ENCODE measurements at regions not wholly inside any gene's neighbourhood (a gene's known extent, or its start where the extent isn't known, plus 50 kb on each side); places are given as distances from the start of the nearest gene placed in this dataset.

DNA sequence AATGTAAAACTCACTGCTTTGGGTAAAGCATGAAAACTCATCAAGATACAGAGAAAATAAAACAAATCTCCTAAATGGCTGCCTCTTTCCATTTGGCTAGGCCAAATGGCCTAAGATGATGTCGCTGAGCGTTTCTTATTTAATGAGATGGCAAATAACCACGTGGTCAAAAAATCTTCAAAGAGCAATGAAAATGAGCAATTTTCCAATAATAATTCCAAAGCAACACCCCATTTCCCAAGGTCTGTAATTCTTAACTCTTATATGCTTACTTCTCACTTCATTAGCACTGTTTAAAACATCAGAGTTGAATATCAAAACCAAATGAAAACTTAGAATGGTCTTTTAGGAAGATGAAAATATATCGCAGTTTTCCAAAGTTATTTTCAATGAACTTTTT lies 222.3 kb upstream of the MID1 start:
- Histone ChIP-seq H3K36me3 (ENCODE audit: insufficient read depth, low read length) (no peaks in the 10 kb centered on the region), H4K20me1 (ENCODE audit: insufficient read depth, low read length) (no peaks in the 10 kb centered on the region), H3K79me2 (ENCODE audit: insufficient read depth, low read length) (no peaks in the 10 kb centered on the region), H3K9me3 (ENCODE audit: low read depth, low read length) (peaks cover 3% of the 10 kb centered on the region), H3K27me3 (ENCODE audit: insufficient read depth, low read length) (no peaks in the 10 kb centered on the region), H3K4me3 (ENCODE audit: insufficient read depth, low read length) (no peak overlapping the region), H3K4me1 (ENCODE audit: insufficient read depth, low read length) (peaks cover 4% of the 10 kb centered on the region), H2AFZ (ENCODE audit: low read length) (no peak overlapping the region), H3K4me2 (ENCODE audit: insufficient read depth, low read length) (no peak overlapping the region), H3K27ac (ENCODE audit: low read depth, low read length) (no peak overlapping the region)
- DNase-seq (ENCODE audit: insufficient read length, low spot score, missing footprints) = no peak
- TF ChIP-seq, protein P1, sequence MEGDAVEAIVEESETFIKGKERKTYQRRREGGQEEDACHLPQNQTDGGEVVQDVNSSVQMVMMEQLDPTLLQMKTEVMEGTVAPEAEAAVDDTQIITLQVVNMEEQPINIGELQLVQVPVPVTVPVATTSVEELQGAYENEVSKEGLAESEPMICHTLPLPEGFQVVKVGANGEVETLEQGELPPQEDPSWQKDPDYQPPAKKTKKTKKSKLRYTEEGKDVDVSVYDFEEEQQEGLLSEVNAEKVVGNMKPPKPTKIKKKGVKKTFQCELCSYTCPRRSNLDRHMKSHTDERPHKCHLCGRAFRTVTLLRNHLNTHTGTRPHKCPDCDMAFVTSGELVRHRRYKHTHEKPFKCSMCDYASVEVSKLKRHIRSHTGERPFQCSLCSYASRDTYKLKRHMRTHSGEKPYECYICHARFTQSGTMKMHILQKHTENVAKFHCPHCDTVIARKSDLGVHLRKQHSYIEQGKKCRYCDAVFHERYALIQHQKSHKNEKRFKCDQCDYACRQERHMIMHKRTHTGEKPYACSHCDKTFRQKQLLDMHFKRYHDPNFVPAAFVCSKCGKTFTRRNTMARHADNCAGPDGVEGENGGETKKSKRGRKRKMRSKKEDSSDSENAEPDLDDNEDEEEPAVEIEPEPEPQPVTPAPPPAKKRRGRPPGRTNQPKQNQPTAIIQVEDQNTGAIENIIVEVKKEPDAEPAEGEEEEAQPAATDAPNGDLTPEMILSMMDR (IDR thresholded peaks at IDR 0.05; ENCODE audit: extremely low read depth, low read depth, low read length) = no peak

DNA sequence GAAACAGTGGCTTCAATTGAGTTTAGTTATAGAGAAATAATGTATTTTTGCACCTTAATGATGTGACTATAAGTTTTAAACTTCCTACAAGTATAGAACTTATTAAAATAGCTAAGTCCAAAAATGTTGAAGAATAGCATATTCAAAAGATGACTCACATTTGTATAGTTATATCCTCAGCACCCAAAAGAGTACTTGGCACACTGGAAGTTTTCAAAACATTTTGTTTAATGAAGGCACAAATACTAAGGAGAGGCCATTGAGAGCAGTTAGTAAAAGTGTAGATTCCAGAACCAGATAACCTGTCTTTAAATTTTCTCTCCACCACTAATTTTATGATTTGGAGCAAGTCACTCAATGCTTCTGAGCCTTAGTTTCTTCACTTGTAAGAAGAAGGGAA lies 226.9 kb upstream of the MID1 start:
- Histone ChIP-seq H3K4me3 (ENCODE audit: insufficient read depth, low read length) (no peak overlapping the region), H2AFZ (ENCODE audit: low read length) (no peak overlapping the region), H3K79me2 (ENCODE audit: insufficient read depth, low read length) (no peaks in the 10 kb centered on the region), H3K27ac (ENCODE audit: low read depth, low read length) (no peak overlapping the region), H3K9me3 (ENCODE audit: low read depth, low read length) (no peaks in the 10 kb centered on the region), H3K4me1 (ENCODE audit: insufficient read depth, low read length) (peaks cover 4% of the 10 kb centered on the region), H4K20me1 (ENCODE audit: insufficient read depth, low read length) (no peaks in the 10 kb centered on the region), H3K4me2 (ENCODE audit: insufficient read depth, low read length) (no peak overlapping the region), H3K27me3 (ENCODE audit: insufficient read depth, low read length) (no peaks in the 10 kb centered on the region), H3K36me3 (ENCODE audit: insufficient read depth, low read length) (no peaks in the 10 kb centered on the region)
- DNase-seq (ENCODE audit: insufficient read length, low spot score, missing footprints) = no peak
- TF ChIP-seq, protein P1 (IDR thresholded peaks at IDR 0.05; ENCODE audit: extremely low read depth, low read depth, low read length) = no peak

DNA sequence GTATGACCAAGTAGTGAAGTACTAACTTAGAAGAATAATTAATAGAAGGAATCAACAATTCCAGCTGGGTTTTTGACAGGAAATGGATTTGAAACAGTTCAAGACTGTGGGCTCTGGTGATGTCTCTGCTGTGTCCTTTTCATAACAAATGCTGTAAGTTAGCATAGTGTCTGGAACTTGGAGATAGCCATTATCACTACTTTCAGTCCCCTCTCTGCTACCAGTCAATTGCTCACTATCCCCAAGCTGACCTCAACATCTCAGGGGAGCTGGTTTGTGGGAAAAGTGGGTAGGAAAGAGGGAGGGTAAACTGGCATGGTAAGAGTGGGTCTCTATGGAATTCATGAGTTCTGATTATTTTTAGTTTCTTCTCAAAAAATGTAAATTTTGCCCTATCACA lies 231.4 kb upstream of the MID1 start:
- Histone ChIP-seq H3K27ac (ENCODE audit: low read depth, low read length) (no peak overlapping the region), H3K4me2 (ENCODE audit: insufficient read depth, low read length) (no peak overlapping the region), H3K36me3 (ENCODE audit: insufficient read depth, low read length) (no peaks in the 10 kb centered on the region), H3K79me2 (ENCODE audit: insufficient read depth, low read length) (no peaks in the 10 kb centered on the region), H3K9me3 (ENCODE audit: low read depth, low read length) (no peaks in the 10 kb centered on the region), H2AFZ (ENCODE audit: low read length) (no peak overlapping the region), H4K20me1 (ENCODE audit: insufficient read depth, low read length) (no peaks in the 10 kb centered on the region), H3K27me3 (ENCODE audit: insufficient read depth, low read length) (no peaks in the 10 kb centered on the region), H3K4me3 (ENCODE audit: insufficient read depth, low read length) (no peak overlapping the region), H3K4me1 (ENCODE audit: insufficient read depth, low read length) (peaks cover 4% of the 10 kb centered on the region)
- no peak for DNase-seq (ENCODE audit: insufficient read length, low spot score, missing footprints)
- TF ChIP-seq, protein P1 (IDR thresholded peaks at IDR 0.05; ENCODE audit: extremely low read depth, low read depth, low read length) = no peak

GRCh38 chrX:10854594-10854993 lies 234.2 kb upstream of the MID1 start:
- H3K79me2 ChIP-seq (ENCODE audit: insufficient read depth, low read length) = no peaks in the 10 kb centered on the region
- no peaks in the 10 kb centered on the region for H4K20me1 ChIP-seq (ENCODE audit: insufficient read depth, low read length)
- no peaks in the 10 kb centered on the region for H3K36me3 ChIP-seq (ENCODE audit: insufficient read depth, low read length)
- TF ChIP-seq, protein P1 (IDR thresholded peaks at IDR 0.05; ENCODE audit: extremely low read depth, low read depth, low read length) = no peak
- H3K4me3 ChIP-seq (ENCODE audit: insufficient read depth, low read length) = no peak overlapping the region
- H3K4me1 ChIP-seq (ENCODE audit: insufficient read depth, low read length) = no peaks in the 10 kb centered on the region
- no peaks in the 10 kb centered on the region for H3K9me3 ChIP-seq (ENCODE audit: low read depth, low read length)
- no peak overlapping the region for H3K27ac ChIP-seq (ENCODE audit: low read depth, low read length)
- no peak overlapping the region for H2AFZ ChIP-seq (ENCODE audit: low read length)
- no peak for DNase-seq (ENCODE audit: insufficient read length, low spot score, missing footprints)
- H3K4me2 ChIP-seq (ENCODE audit: insufficient read depth, low read length) = no peak overlapping the region
- no peaks in the 10 kb centered on the region for H3K27me3 ChIP-seq (ENCODE audit: insufficient read depth, low read length)
